GM21619 (cell line): ENCODE measurements at regions not wholly inside any gene's neighbourhood (a gene's known extent, or its start where the extent isn't known, plus 50 kb on each side); places are given as distances from the start of the nearest gene placed in this dataset.
"Not testable (repeated sequence)": the region's sequence is repeated elsewhere in the genome, so short reads cannot be mapped to it uniquely, and the experiment has no call there.

Experiments
- ATAC-seq: cut with Tn5 transposase; IDR thresholded peaks from one replicate; pipeline ENCODE4 v1.9.1; 2021; ENCODE audit not compliant: unreplicated experiment

DNA sequence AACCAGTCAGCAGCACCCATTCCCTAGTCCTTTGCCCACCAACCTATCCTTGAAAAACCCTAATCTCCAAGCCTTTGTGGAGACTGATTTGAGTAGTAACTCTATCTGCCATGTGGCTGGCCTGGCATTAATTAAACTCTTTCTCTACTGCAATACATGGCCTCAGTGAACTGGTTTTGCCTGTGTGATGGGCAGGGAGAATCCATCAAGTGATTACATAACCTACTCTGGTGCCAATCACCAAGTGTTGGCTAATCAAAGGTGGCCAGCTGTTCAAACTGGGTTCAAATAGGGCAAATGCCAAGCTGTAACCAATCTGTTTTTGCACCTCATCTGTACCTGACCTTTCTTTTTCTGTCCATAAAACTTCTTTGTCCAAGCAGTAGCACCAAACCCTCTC is 139.8 kb upstream of the XPO1 start:
- ATAC-seq, result no peak

DNA sequence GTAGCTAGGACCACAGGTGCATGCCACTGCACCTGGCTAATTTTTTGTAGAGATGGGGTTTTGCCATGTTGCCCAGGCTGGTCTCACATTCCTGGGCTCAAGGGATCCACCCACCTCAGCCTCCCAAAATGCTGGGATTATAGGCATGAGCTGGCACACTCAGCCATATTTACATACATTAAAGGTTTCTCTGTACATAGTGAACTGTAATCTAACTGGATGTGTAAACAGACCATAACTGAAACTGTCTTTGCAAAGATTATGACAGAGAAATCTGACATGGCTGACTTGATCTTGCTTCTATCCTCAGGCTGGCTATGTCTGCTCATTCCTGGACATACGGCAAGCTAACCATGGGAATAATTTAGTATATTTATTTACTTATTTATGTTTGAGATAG is 139.2 kb upstream of the XPO1 start:
- no peak for ATAC-seq

DNA sequence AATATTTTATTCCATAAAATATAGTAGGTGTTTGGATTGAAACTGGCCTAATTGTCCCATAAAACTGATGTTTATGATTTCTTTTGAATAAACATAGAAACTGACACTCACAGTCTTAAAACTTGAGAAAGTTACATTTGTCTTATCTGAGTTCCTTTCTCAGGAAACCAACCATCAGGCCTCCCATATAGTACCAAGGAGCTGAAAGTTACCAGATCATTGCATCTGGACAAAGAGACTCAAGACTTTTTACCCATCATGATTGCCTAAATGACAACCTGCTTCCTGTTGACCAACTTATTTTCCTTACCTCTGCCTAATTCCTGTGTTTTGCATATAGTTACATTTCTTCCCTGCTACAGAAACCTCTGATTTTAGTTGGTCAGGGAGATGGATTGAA is 137.0 kb upstream of the XPO1 start:
- ATAC-seq, result no peak

DNA sequence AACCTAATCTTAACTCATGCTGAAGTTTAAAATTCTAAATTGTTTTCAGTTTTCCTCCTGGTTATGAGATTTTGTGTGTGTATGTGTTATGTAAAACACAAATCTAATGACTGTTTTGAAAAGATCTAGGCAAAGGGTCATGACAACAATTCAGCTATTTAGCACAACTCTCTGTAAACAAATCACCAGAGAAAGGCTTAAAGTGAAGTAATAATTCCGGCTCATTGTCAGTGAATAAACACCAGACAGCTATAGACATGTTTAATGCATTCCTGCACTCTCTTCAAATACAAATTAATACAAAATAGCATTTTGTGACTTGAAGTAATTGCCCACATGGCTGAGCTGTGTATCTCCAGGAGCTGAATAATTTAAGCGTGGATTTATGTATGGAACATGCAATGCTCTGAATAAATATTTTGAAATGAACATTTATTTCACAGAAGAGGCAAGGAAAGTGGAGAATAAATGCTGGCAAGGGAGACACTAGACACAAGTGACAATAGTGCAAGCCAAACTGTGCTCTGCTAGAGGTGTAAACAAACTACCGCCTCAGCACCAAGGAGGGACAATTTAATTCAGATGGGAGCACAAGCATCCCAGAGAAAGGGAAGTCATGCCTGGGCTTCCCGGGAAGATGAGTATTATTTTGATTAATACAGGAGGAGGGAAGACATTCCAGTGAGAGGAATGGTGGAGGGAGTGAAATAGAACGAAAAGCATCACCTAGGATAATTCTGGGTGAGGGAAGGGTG is 133.6 kb upstream of the XPO1 start:
- ATAC-seq, result no peak

DNA sequence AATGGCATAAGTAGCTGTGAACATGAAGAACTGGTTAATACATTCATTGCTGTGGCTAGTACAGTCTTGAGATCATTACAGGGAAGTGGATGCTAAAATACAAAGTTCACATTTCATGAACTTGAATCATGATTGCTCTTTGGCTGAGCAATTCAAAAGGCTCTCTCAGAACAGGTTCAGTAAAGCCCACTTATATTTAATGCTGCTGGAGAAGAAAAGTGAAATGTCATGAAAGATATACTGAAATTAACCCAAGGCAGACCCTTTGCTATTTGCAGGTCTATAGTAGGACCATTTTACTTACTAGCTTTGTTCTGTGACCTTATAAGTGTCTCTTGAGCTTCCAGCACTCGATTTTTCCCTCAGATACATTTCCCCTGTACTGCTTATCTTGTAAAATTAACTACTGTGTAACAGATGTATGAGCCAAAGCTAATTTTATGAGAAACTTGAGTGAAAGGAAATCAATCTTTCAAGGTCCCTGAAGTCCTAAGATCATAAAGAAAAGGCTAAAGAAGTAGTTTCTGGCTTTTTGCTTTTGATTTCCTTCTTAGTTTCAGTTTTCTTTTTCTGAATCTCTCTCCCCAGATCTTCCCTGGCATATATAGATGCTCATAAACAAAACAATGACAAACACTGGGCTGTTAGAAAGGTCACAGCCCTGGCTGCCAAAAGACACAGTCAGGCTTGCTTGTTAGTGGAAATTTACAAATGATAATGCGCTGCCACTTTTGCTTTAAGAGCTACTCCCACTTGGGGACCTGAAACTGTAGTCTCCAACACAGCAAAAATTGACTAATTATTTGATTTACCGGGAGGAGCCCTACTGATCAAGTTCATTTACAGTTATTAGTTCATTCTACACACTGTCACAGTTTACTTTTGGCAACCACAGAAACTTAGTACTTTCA is 132.7 kb upstream of the XPO1 start:
- peak; percentile 87 for ATAC-seq

DNA sequence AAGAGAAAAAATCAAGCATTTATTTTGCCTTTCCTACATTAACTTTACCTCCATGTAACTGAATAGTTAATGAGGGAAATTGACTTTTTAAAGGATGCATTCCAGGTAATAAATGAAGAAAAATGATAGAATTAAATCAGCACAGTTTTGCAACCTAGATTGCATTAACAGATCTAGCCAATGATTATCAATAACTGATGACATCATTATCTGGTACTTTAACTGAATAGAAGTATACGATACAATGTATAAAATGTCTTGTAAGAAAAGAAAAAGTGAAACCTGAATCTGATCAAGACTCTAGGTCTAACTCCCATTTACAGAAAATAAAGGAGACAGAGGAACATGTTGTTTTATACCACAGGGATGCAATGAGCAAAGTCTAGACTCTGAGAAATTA is 126.0 kb upstream of the XPO1 start:
- ATAC-seq, result no peak

DNA sequence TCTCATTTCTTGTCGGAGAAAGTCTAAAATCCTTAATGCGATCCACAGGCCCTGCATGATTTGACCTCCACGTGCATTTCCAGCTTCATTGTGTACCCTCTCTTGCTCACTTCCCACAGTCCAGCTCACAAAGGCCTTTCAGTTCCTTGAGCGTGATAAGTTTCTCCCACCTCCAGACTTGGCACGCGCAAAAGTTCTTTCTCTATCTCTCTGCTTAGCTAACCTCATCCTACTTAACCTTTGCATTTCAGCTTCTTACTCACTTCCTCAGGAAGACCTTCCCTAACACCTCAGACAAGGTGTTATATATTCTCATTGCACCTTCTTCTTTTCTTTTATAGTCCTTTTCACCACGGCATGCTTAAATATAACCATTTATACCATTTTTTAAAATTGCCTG is 124.8 kb upstream of the XPO1 start:
- no peak for ATAC-seq

DNA sequence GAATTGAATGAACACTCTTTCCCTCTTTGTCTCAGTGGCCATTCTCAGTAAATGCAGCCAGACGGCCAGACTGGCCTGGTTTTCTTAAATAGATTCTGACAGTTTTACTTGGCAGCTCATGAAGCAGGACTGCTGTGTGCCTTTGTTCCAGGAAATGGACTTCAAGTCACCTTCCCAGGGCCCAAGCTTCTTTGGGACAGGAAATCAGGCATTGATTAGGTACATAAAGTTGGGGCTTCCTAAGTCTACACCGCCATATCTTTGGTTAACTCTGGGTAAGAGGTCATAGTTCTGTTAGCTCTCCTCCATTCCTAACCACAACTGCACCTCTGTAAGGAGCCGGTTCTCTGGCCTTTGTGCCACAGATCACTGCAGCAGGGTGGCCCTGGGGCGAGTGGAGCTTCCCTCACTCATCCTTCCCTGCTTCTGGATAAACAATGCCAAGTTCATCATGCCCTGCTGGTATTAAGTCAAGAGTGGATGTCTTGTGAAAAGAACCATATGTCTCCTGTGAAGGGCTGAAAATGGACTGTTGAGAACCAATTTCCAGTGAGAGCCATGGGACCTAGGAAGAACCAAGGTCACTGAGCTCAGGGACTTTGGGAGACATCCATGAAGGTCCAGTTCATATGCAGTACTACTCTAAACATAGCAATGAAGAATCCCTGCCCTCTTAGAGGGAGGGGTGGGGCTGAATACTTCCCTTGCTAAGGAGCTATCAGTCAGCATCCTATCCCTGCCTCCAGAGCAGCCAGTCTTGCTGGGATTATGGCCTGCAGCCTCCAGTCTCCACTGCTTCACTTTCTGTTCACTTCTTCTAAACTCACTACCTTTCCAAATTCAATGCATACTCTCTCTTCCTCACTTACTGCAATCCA is 122.6 kb upstream of the XPO1 start:
- no peak for ATAC-seq

DNA sequence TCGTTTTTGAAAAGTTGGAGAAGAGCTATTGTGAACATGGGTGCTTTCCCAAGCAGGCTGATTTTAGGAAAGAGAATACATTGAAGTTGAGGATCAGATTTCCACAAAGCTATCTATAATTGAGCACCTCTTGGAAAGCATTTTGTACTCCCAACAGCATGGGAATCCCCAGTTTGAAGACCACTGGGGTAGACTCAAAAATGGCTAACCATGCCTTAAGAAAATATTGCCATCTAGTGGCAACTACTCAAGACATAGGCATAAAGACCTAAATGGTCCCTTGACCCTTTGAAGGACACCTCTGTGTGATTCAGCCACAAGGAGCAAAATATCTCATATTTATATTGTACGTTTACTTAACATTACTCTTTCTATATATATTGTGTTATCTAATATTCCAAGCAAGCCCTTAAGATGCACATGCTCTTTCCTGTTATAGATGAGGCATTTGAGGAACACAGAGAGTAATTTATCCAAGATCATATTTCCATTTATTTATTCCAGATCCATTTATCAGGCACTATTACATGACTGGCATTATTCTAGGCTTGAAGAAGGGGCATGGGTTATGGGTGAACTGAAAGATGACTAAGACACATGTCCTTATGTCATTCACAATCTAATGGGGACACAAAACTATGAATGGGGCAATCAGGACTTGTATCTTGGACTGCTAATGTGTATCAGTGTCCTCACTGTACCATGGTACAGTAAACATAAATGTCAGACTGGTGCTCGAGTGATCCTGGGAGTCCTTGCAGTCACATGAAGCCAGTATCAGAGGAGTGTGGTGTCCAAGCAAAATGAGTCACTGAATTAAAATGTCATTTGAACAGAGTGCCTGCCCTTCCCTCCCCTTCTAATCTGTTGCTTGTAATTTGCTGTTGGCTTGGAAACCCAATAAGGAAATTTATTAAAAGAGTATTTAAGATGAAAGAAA is 121.0 kb upstream of the XPO1 start:
- no peak for ATAC-seq

DNA sequence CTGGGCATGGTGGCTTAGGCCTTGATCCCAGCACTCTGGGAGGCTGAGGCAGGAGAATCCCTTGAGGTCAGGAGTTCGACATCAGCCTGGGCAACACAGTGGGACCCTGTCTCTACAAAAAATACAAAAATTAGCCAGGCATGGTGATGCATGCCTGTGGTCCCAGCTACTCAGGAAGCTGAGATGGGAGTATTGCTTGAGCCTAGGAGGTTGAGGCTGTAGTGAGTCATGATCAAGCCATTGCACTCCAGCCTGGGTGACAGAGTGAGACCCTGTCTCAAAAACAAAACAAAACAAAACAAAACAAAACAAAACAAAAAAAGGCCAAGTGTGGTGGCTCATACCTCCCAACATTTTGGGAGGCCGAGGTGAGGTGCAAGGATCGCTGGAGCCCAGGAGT is 111.8 kb upstream of the XPO1 start:
- not testable (repeated sequence) for ATAC-seq

DNA sequence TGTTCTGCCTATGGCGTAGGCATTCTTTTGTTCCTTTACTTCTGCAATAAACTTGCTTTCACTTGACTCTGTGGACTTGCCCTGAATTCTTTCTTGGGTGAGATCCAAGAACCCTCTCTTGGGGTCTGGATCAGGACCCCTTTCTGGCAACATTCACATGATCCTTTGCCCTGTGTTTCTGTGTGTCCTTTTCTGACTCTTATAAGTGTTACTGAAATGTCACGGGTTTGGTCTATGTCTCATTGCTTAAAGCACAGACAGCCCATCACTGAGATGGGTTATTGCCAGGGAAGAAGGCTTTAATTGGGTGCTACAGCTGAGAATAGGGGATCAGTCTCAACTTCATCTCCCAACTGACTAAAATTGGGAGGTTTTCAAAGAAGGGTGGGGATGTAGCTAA is 110.9 kb upstream of the XPO1 start:
- ATAC-seq, result no peak

DNA sequence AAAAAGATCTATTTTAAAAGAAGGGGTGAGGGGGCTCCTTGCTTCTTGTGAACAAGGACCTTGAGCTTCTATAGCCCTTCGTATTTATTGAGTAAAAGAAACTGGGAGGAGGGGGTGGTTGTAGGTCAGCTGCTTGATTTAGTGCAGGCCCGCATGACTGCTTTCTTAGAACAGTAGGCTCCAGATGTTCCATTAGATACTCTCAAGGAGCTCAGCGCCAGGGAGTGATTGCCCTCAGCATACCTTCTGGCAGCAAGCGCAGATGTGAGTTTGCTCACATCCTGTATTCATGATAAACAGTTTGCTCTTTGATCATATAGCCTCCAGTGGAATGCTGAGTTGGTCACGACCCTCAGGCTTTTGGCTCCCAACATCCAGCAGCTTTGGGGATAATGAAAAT is 108.9 kb upstream of the XPO1 start:
- ATAC-seq, result no peak

DNA sequence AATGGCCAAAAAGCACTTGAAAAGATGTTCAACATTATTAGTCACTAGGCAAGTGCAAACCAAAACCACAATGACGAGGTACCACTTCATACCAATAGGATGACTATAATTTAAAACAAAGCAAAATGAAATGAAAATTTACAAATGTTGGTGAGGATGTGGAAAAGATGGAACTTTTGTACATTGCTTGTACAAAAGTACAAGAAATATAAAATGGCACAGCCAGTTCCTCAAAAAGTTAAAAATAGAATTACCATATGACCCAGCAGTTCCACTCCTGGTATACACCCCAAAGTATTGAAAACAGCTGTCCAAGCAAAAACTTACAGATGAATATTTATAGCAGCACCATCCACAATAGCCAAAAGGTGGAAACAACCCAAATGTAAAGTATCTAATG is 107.8 kb upstream of the XPO1 start:
- ATAC-seq, result no peak

DNA sequence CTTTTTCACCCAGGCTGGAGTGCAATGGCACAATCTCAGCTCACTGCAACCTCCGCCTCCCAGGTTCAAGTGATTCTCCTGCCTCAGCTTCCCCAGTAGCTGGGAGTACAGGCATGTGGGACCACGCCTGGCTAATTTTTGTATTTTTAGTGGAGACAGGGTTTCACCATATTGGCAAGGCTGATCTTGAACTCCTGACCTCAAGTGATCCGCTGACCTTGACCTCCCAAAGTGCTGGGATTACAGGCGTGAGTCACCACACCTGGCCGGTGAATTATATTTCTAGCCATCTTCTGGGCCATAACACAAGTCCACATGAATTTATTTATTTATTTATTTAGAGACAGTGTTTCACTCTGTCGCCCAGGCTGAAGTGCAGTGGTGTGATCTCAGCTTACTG is 105.0 kb upstream of the XPO1 start:
- ATAC-seq, result not testable (repeated sequence)

DNA sequence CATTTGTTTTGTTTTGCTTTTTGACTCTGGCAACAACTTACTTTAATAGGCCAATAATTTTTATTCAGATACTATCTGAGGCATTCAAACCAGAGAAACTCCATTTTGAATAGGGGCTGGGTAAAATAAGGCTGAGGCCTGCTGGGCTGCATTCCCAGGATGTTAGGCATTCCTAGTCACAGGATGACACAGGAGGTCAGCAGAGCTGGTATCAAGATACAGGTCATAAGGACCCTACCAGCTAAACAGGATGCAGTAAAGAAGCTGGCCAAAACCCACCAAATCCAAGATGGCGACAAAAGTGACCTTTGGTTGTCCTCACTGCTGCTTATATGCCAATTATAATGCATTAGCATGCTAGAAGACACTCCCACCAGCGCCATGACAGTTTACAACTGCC is 102.2 kb upstream of the XPO1 start:
- ATAC-seq, result no peak

DNA sequence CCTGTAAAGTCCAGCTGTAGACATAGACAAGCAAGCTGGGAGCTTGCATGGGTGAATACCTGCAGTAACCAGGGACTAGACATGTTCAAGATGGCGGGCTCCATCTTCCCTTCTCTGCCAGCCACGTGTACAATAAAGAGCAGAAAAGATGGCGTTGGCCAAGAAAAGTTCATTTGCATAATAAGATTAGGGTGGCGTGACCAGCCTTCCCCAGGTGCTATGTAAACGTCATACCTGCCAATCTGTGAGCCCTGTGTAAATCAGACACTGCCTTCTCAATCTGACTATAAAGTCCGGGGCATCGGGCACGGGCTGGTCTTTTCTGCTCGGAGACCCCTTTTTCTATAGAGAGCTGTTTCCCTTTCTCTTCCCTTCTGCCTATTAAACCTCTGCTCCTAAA is 101.6 kb upstream of the XPO1 start:
- no peak for ATAC-seq

DNA sequence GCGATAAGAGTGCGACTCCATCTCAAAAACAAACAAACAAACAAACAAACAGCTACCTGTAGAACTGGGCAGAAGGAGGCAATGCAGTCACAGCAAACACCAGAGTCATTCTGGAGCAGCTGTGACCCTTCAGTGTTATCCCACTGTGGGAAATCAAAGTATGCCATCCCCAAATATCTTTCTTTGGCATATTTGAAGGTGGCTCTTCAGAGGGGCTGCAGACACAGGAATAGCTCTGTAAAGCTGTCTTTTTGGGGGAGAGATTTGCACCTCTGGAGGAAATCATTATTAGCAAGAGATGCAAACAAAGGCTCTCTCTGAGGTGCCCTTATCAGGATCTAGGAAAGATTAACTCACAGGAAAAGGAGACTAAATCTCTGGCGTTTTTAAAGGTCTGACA is 98.5 kb upstream of the XPO1 start:
- no peak for ATAC-seq

DNA sequence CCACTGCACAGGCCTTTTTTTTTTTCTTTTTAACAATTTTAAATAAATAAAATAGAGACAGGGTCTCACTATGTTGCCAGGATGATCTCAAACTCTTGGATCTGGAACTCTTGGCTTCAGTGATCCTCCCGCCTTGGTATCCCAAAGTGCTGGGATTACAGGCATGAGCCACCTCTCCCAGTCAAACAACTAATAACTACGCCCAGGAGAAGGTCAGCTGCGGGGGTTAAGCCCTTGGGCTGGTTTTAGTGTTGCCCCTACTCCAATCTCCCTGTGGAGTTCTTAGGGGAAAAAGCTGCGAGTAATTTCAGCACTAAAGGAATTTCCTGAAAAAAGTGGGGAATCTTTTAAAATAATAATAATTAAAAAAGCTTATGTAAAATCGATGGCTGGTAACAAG is 96.4 kb upstream of the XPO1 start:
- no peak for ATAC-seq

DNA sequence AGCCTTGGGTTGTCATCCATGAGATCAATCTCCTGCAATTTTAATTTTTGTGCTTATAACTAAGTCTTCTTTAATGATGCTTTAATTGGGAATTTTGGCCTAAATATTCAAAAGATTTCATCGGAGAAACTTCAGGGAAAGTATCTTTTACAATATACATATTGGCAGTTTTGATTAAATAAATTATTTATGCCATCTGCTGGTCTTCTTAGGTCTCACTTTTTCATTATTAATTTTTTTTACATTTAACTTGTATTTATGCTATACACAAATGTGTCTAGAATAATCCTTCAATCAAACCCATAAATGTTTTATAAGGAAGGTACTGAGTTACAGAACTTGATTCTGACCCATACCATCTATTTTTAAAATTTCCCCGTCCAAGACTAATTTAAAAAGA is 95.1 kb upstream of the XPO1 start:
- ATAC-seq, result no peak
